ENCODE measurements at regions not wholly inside any gene's neighbourhood (a gene's known extent, or its start where the extent isn't known, plus 50 kb on each side); places are given as distances from the start of the nearest gene placed in this dataset.

DNA sequence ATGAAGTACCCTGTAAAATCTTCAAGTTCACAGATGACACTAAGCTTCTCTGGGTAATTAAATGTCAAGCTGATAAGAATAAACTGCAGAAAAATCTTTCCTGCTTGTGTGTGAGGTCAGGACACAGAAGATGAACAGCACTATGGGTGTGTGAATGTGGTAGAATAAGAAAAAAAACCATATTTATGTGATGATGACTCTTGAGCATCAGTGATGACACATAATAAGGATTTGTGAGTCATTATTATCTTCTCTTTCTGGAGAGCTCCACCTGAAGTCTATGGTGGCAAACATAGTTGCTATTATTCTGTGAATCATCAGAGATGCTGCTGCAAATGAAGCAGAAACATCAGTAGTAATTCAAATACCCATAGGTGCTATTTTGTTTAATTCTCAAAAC is 422.4 kb downstream of the DIPK2A start:
- no peak for DNase-seq

DNA sequence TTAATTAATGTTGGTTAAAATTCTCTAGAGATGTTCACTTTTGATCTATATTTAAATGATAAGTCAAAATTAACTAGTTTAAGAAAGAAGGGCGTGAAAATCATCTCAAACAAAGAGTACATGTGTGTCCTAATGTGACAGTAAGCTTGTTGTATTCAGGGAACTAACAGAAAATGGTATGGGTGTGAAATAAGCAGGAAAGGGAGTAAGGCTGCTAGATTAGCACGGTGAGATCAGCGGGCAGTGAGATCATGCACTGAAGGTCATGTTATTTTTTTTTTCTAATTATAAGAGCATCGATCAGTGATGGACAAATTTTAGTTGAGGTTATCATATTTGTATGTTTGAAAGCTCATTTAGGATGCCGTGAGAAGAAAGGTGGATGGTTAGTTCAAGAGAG is 430.8 kb downstream of the DIPK2A start:
- DNase-seq: no peak

DNA sequence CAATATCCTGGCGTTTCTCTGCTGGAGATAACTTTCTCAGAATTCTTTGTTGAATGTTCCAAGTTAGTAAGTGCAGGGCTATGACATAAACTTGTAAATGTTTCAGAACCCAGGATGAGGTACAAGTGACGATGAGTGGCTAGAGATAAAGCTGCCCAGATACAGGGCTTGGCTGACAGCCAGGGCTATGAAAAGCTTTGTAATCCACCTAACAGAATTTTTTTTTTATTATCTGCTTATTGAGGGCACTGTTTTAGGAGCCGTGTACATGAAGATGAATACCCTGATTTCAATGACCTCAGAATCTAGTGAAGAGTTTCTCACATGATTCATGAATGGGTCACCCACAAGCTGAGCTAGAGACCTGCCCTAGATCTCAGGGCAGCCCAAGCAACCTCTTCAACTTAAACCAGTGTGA is 431.4 kb downstream of the DIPK2A start:
- no peak for DNase-seq

DNA sequence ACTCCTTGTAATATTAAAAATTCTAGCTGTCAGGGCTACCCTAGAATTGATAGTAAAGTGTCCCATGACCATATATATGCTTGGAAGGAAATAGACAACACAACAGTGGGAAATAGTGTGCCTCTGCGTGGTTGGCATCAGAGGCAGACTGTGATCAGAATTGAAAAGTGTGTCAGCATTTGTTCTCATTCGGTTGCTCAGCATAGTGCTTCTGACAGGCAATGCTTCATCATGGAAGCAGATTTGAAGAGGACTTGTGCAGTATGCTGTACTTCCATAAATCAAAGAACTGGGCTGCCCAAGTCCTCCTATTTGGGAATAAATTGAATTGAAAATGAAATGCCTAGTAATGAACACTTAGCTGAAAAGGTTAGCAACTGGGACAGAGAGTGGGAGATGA is 435.7 kb downstream of the DIPK2A start:
- no peak for DNase-seq

DNA sequence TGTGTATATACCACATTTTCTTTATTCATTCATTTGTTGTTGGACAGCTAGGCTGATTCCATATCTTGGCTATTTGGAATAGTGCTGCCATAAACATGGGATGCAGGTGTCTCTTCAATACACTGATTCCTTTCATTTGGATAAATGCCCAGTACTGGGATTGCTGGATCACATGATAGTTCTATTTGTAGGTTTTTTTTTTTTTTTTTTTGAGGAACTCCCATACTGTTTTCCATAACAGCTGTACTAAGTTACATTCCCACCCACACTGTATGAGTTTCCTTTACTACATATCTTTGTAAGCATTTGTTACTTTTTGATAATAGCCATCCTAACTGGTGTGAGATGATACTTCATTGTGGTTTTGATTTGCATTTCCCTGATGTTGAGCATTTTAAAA is 437.7 kb downstream of the DIPK2A start:
- no peak for DNase-seq

DNA sequence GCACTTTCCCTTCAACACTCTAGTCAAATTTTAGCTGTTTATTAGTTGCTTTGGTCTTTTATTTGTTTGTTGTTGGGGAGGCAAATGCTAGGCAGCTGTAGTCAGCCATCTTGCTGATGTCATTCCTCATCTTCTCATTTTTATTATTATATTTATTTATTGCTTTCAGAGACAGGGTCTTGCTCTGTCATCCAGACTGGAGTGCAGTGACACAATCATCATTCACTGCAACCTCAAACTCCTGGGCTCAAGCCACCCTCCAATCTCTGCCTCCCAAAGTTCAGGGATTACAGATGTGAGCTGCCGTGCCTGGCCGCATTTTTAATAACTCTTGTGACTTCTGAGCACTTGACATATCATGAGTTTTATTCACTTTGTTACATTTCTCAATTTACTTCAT is 441.4 kb downstream of the DIPK2A start:
- no peak for DNase-seq

DNA sequence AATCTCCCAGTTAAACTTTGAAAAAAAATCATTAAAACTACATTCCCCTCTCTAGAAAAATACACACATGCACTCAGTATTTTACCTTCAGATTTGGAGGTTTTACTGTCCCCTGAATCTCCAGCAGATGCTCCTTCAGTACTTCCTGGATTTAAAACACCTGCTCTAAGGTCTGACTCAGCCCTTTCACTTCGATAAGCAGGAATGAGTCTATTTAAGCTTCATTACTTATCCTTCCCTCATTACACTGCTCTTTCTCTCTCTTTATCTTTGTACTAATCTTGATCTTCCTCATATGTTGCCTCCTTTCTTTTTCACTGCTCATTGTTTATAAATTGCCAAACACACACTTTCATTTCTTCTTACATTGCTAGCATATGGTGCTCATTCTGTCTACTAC is 443.9 kb downstream of the DIPK2A start:
- DNase-seq: no peak

DNA sequence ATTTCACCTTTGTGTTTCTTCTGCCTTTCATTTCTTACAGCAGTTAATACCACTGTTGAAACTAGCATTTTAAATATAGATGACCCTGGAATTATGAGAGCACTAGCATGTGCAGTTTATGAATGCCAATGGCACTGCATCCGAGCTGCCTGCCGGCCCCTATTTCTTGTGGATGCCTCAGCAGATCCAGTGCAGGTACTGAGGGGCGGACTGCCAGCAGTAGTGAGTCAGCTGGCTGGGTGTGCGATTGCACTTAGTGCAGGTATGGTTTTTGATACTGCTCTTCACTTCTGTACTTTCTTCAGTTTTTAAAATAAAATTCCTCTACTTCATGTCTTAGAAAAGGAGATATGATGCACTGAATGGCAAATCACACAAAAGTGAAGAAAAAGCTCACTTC is 453.0 kb downstream of the DIPK2A start:
- no peak for DNase-seq

DNA sequence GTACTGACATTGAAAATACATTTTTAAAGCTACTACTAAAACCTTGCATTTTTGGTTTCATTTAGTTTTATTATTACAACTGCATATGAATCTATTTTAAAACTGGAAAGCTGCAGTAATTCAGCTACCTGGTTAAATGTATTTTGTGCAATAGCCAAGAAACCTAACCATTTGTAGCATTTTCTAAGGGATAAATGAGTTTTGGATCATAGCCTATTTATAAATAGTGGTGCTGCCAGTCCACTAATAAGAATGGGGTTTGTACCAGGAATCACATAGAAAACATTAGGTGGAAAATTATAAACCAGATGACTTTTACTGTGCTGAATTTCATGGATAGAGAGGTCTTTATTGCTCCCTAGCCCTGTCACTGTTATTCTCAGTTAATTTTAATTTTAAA is 454.7 kb downstream of the DIPK2A start:
- no peak for DNase-seq

DNA sequence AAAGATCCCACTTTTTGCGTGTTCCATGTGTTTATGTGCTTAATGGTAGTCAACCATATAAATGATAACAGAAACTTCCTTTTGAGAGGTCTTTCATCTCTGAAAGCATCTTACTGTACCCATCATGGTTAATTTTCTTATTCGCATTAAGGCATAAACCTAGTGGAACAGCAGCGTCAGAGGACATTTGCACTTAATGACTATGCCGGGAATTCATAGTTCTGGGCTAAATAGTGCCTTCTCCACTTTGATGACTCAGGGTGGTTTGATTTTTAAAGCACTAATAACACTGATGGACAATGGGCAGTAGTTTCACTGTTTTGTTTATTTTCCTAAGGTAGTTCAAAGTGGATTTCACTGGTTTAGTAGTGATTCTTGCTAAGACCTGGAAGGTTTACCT is 455.3 kb downstream of the DIPK2A start:
- no peak for DNase-seq

DNA sequence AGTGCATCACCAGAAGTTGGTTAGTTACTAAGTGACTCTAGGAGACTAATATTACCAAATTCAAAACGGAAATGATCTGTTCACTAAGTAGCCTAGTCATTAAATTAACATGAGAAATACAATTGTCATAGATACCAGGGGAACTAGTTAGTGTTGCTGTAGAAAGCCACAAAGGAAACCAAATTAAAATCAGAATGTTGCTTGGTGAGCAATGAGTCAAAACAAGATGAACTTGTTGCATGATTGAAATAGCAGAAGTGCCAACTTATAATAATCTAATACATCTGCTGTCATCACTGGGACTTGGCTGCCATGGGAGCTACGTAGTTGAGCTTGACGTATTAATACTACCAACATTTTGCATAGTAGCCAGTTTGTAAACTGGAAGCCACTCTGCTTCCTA is 458.1 kb downstream of the DIPK2A start:
- no peak for DNase-seq

DNA sequence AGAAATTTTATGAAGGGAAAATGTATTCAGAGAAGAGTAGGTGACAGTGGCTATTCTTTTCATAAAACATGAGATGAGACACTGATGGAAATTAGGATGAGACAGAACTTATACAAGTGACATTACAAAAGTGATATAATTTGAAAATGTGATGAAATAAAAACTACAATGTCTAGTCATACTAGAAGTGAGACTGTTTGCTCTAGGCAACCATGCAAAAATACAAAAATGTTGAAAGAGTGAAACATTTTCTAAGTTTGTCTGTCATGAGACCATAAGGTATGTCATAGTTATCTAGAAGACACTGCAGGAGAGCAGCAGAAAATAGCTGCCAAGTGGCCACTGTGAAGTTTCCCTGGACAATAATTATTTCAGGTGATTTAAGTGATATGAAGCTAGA is 459.5 kb downstream of the DIPK2A start:
- no peak for DNase-seq

DNA sequence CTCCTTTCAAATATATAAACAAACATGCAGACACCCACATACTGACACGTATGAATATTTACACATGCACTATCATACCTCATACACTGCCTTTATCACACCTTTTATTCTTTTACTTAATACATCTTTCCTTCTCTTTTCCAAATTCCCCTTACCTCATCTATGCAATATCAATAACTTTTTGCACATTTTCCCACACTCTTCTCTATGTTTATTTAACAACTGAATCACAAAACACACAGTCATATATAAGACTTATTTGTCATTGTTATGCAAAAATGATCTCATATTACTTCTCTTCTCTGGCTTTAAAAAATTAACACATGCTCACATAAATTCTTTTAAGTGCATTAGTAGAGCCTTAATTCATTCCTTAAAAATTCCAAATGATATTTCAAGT is 461.4 kb downstream of the DIPK2A start:
- no peak for DNase-seq

DNA sequence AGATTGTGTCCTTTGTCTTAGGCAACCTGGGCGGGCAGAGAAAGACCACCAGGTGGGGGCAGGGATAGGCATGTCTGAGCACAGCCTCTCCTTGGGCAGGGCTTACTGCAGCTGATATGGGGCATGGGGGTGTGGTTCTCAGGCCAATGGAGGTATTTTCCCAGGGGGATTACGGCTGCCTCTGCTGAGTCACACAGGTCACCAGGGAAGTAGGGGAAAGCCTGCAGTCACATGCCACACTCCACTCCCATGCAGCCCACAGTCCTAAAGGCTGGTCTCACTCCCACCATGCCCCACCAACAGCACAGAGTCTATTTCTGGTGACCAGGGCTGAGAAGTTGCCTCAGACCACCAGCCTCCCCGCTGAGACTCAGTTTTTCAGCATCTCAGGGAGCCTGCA is 466.4 kb downstream of the DIPK2A start:
- no peak for DNase-seq

DNA sequence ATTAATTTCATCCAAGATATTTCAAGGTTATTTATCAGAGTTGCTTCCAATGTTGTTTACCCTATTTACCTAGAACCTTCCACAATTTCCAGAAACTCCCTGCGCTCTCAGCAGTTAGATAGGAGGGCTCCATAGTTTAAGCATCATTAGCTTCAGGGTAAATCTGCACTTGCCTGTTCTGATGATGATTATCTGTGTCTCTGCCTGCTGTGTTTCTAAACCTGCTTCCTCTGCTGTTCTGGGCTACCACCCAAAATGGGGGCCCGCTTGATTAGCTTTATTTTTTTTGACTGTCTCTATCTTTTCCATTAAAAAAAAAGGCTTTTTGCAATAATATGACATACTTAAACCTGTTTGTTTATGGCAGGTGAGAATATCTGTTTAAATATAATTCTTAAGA is 472.4 kb downstream of the DIPK2A start:
- no peak for DNase-seq

DNA sequence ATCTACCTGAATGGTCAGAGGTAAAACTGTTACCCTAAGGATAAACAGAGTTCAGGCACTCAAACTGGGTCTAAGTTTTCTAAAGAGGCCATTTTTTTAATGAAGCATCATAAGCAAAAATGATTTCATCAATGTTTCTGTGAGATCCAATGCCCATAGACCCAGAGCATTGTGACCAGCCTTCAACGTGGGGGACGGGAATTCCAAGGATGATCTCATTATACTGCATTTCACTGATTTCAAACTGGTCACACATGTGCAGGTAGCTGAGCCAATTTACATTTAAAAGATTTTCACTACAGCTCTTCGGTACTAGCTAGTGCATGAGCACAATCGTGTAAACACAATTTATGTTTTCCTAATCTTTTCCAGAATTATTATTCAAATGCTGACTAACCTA is 472.9 kb downstream of the DIPK2A start:
- DNase-seq: no peak

DNA sequence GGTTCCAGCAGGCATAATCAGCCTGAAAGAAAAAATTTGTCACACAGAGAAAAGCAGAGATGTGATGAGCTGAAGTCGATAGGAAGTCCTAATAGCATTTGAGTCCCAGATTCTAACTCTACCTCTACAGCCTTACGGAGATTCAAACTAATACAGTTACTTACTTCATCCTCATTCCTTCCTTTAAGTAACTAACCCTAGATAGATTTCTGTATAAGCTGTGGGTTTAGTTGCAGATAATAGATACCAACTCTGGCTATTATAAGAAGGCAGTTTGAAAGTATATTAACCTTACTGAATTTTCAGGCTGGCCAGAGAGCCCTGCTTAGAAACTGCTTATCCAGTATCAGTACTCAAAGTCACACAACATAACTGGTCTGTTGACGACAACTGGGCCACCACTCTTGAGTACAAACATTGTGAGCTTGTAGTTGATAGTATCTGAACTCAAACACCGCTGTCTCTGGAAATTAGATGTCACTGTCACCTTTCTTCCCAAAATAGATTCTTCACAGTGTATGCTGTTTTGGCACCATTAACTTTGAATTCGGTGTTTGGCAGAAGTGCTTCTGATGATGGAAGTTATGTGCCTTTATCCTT is 484.3 kb downstream of the DIPK2A start:
- DNase-seq: no peak

DNA sequence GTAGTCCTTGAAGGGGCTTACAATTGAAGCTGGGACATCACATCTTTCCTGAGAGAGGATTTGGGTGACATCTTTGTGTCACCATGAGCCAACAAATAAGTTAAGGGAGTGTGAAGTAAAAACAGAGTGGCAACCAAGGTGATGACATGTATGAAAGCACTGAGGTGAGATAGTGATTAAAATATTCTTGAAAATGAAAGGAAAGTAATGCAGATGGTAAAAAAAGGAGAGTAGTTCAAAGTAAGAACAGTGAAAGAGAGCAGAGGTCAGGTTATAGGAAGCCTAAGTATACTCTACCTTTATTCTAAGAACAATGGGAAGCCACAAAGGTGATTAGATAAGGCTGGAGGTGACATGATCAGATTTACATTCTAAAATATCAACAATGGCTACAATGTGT is 486.1 kb downstream of the DIPK2A start:
- DNase-seq: no peak

DNA sequence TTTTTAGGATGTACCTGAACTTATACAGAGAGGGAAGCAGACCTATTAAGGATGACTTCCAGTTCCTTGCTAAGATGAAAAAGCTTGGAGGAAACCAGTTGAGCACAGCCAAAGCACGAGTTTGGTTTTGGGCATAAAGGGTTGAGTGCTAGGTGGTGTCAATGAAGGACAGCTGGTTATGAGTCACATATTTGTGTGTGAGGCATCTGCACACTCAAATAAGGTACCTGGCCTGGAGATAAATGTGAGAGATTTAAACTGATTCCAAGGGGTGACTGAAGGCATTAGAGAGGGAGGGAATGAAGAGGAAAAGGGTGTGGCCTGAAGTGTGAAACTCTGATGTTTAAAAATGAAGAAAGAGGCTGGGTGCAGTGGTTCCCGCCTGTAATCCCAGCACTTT is 486.7 kb downstream of the DIPK2A start:
- no peak for DNase-seq

DNA sequence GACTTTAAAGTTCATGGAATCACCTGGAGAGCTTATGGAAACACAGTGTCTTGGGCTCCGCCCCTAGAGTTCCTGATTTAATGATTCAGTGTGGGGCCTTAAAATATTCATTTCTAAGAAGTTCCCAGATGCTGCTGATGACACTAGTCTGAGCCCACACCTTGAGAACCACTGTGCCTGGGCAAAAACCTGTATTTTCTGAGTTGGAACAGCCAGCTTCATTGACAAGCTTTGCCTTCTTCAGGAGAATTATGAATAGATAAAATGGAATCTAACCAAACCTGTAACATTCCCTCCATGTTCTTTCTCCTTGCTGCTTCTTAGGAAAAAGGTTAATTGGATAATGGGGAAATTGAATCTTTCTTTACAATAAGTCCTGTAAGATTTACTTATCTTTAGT is 490.7 kb downstream of the DIPK2A start:
- DNase-seq: no peak

DNA sequence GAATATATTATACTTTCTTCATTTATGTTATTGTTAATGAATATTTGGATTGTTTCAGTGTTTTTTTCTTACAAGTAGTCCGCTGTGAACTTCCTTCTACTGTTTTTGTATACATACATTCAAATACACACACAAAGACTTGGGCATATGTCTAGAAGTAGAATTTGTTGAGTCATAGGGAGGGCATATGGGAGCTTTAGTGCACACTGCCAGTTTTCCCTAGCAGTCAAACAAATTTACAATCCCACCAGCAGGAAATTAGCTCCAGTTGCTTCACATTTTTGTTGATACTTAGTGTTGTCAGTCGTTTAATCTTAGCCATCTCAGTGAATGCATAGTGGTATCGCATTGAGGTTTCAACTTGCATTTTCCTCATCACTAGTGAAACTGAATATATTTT is 492.3 kb downstream of the DIPK2A start:
- DNase-seq: no peak

DNA sequence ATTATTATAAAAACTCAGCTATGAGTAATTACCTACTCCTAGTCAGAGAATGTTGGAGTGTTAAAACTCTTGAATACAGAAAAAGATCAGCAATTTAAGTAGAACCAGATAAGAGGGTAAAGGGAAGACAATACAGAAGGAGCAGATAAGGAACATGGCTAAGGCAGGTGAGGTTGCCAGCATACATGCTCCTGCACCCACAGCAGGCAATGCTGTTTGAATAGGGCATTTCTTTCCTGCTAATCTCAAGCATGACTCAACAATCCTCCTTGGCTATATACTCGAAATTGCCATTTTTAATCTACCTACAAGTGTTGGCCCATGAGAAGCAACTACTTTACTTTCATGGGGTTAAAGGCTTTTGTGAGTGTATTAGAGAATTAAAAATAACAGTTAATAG is 494.5 kb downstream of the DIPK2A start:
- DNase-seq: no peak

DNA sequence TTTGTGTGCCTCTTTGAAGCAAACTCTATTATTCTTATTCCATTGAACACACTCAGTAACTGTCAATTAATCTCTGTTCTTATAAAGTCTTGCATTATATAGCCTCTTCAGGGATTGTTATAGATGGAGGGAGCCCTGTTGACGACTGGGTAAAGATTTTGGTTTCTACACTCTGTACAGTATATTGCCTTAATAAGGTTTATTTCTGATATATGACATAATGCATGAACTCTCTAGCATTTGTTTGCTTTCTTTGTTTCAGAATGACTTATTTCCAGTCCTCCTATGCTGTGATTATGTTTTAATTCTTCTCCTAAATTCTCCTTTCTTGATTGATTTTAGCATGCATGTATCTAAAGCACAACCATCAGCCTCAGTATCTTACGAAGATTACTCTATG is 494.9 kb downstream of the DIPK2A start:
- no peak for DNase-seq

DNA sequence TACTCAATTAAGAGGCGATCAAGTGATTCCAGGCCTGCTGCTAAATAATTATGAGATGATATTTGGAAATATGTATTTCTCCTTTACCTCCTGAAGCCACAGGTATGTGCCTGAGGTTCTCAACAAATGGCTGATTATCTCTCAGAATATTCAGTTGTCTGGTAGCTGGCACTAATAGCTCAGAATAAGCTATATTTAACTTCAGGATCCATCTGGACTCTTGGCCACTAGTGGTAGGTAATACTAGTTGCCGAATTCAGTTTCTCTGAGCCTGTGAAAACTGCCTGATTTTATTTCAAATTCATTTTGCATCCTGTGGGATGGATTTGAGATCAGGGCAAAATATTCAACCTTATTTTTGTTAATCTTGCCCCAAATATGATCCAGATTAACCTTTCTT is 499.0 kb downstream of the DIPK2A start:
- DNase-seq: no peak

DNA sequence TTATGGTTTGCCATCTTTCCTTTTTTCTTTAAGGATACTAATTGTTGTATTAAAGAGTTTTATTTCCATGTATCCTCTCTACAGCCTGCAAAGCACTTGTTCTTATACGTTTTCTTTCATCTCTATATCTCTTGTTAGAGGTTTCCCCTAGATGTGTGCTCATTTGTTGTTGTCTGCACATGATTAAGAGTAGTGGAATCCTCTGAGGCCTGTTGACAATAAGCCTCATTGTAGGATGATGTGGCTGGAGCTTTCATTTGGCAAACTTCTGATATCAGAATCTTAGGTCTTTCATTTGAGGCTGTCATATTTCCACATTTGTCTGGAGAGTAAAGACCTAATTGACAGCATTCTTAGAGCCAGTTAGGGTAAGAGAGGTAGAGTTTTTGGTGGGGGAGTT is 506.0 kb downstream of the DIPK2A start:
- no peak for DNase-seq

DNA sequence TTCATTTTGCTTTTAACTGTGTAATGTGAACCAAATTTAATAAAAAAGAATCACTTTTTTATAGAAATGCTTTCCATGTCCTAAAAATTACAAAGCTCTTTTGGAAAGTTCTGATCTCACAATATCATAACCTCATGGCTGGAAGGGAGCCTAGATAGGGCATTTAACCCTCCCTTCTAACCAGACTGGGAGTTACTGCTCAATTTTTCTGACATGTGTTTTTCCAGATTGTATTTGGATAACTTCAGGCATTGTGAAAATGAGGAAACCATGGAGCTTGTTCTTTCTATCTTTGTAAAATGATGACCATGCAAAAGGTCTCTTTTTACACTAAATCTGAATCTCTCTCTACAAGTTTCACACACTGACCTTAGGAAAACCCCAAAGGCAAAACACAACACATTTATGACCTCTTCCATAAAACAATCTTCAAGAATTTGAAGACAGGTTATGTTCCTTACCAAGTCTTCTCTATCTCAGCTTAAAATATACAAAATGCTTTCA is 508.8 kb downstream of the DIPK2A start:
- no peak for DNase-seq
